ENCODE measurements at regions not wholly inside any gene's neighbourhood (a gene's known extent, or its start where the extent isn't known, plus 50 kb on each side); places are given as distances from the start of the nearest gene placed in this dataset.

- no peak for TF ChIP-seq CTCF (conservative IDR thresholded peaks at IDR 0.05)
- no peak overlapping the region for H3K27ac ChIP-seq
These were observed 114.9 kb upstream of the NANOS1 start for GRCh38 chr10:118914629-118915028.

DNA sequence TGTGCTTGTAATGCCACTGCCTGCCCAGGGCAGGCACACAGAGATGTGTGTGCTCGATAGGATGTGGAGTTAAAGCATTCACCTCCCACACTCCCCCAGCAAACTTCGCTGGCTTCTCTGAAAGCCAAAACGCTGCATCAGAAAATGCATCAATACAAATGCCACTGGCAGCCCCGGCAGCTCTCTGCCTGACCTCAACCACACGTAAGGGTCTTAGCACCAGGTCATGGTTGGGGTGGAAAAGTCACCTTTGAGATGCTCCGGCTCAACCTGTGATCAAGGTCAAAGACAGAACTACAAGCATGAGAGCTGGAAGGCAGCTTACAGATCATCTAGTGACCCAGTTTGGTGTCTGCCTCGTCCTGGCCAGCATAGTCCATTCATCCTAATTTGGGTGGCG, 114.4 kb upstream of the NANOS1 start:
- H3K27ac ChIP-seq = no peak overlapping the region
- no peak for TF ChIP-seq CTCF (conservative IDR thresholded peaks at IDR 0.05)

- no peak for TF ChIP-seq CTCF (conservative IDR thresholded peaks at IDR 0.05)
- no peak overlapping the region for H3K27ac ChIP-seq
These were observed 112.7 kb upstream of the NANOS1 start for GRCh38 chr10:118916777-118917176.

DNA sequence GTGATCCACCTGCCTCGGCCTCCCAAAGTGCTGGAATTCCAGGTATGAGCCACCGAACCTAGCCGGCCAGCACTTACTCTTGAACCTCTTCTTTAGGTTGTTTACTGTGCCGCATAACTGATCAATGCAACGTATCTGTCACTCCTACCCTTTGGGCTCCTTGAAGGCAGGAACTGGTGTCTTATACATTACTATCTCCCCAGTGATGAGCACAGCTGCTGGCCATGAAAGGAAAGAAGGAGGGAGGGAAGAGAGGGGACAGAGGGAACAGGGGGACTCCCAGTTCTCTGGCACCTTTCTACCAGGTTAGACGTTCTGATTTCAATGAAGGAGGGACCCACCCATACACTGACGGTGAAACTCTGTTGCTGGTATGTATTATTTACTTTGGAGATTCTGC, 111.8 kb upstream of the NANOS1 start:
- no peak for TF ChIP-seq CTCF (conservative IDR thresholded peaks at IDR 0.05)
- no peak overlapping the region for H3K27ac ChIP-seq

DNA sequence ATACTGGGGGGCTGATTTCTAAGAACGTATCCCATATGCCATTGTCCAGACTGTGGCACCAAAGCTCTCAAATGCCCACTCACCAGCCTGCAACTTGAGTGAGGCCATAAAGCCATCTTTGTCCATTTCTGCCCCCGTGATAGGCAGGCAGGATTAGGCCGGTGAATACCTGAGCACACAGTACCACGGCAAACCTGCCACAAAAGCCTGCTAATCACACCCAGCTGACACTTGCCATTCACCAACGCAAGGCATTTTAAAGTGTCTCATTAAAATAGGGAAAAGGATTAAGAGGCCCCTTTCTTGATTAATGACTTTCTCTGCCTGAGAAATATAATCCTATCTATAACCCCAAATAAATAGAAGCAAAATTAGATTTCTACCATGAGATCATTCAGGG, 111.4 kb upstream of the NANOS1 start:
- TF ChIP-seq CTCF (conservative IDR thresholded peaks at IDR 0.05) = no peak
- no peak overlapping the region for H3K27ac ChIP-seq

- no peak overlapping the region for H3K27ac ChIP-seq
These were observed 110.9 kb upstream of the NANOS1 start for GRCh38 chr10:118918587-118918986.

DNA sequence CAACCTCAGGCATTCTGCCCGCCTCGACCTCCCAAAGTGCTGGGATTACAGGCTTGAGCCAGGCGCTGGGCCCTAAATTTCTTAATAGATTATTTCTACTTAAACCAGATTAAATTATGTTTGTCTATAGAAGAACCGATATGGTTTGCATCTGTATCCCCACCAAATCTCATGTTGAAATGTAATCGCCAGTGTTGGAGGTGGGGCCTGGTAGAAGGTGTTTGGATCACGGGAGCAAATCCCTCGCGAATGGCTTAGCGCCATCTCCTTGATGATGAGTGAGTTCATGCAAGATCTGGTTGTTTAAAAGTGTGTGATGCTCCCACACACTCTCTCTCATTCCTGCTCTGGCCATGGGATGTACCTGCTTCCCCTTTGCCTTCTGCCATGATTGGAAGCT, 109.3 kb upstream of the NANOS1 start:
- no peak overlapping the region for H3K27ac ChIP-seq
- TF ChIP-seq CTCF (conservative IDR thresholded peaks at IDR 0.05) = no peak

More at GRCh38 chr10:118918587-118918986, 110.9 kb upstream of the NANOS1 start:
- TF ChIP-seq CTCF (conservative IDR thresholded peaks at IDR 0.05) = no peak

GRCh38 chr10:118922226-118922625, 107.3 kb upstream of the NANOS1 start:
- no peak for TF ChIP-seq CTCF (conservative IDR thresholded peaks at IDR 0.05)
- no peak overlapping the region for H3K27ac ChIP-seq

Data from VCaP (cell line).